Stimulated activated CD8-positive, alpha-beta memory T cell treated with anti-CD3 and anti-CD28 coated beads, Interleukin-4, amount 100 ng/mL, for 4 hours (primary cell): ENCODE measurements at regions not wholly inside any gene's neighbourhood (a gene's known extent, or its start where the extent isn't known, plus 50 kb on each side); places are given as distances from the start of the nearest gene placed in this dataset.

ENCODE experiments used
- DNase-seq, 2 donors: peaks; one replicate each; pipeline ENCODE4 v3.0.0-alpha.2; 2020; ENCODE audit warnings: low read depth in 2 of 2, low spot score in 1 of 2

- DNase-seq: no peak
These were observed 153.0 kb downstream of the UXS1 start for GRCh38 chr2:106041150-106041549.

- no peak for DNase-seq
These were observed 154.3 kb downstream of the UXS1 start for GRCh38 chr2:106039634-106040315.

GRCh38 chr2:106038601-106039375 is 155.3 kb downstream of the UXS1 start:
- no peak for DNase-seq

GRCh38 chr2:106037932-106038331 is 156.2 kb downstream of the UXS1 start:
- no peak for DNase-seq

GRCh38 chr2:106037262-106037661 is 156.8 kb downstream of the UXS1 start:
- no peak for DNase-seq

- DNase-seq: no peak
These were observed 159.8 kb downstream of the UXS1 start for GRCh38 chr2:106034325-106034724.

GRCh38 chr2:106032676-106033075 is 161.4 kb downstream of the UXS1 start:
- DNase-seq: no peak

GRCh38 chr2:106030287-106031268 is 163.5 kb downstream of the UXS1 start:
- DNase-seq: peak in 1 of 2 donors; percentile 12

- no peak for DNase-seq
These were observed 165.9 kb downstream of the UXS1 start for GRCh38 chr2:106028192-106028591.

GRCh38 chr2:106026271-106027190 is 167.6 kb downstream of the UXS1 start:
- DNase-seq: no peak

GRCh38 chr2:106025796-106026195 is 168.3 kb downstream of the UXS1 start:
- no peak for DNase-seq

- DNase-seq: no peak
These were observed 172.5 kb downstream of the UXS1 start for GRCh38 chr2:106021662-106022028.

- DNase-seq: no peak
These were observed 173.1 kb downstream of the UXS1 start for GRCh38 chr2:106020821-106021661.

GRCh38 chr2:106020032-106020431 is 174.1 kb downstream of the UXS1 start:
- no peak for DNase-seq

- DNase-seq: no peak
These were observed 176.0 kb downstream of the UXS1 start for GRCh38 chr2:106018141-106018540.

GRCh38 chr2:106012591-106013347 is 181.3 kb downstream of the UXS1 start:
- no peak for DNase-seq

- no peak for DNase-seq
These were observed 182.0 kb downstream of the UXS1 start for GRCh38 chr2:106012001-106012590.

GRCh38 chr2:106011380-106011779 is 182.7 kb downstream of the UXS1 start:
- no peak for DNase-seq
